ENCODE measurements at regions not wholly inside any gene's neighbourhood (a gene's known extent, or its start where the extent isn't known, plus 50 kb on each side); places are given as distances from the start of the nearest gene placed in this dataset.

GRCh38 chr6:168883410-168884049 is 370.1 kb downstream of the THBS2 start:
- Histone ChIP-seq H3K9me2 (no peaks in the 10 kb centered on the region), H3K9me3 (no peaks in the 10 kb centered on the region), H3K9ac (no peak overlapping the region), H3K4me3 (ENCODE audit: low read depth in 2 of 2, low read length in 1 of 2) (no peak overlapping the region), H3F3A (replicated peaks; ENCODE audit: insufficient read depth) (no peaks in the 10 kb centered on the region), H3K36me3 (replicated peaks in 1 of 2; ENCODE audit: control insufficient read depth in 1 of 2, insufficient read depth in 2 of 2, low read length in 1 of 2) (no peaks in the 10 kb centered on the region), H3K4me1 (ENCODE audit: control insufficient read depth in 1 of 2, insufficient read depth in 2 of 2, low read depth in 1 of 2, low read length in 1 of 2) (no peaks in the 10 kb centered on the region; a peak in 1 of 4 replicates), H3K27me3 (ENCODE audit: insufficient read depth) (no peaks in the 10 kb centered on the region), H4K20me1 (ENCODE audit: insufficient read depth) (no peaks in the 10 kb centered on the region), H3K79me2 (ENCODE audit: insufficient read depth) (no peaks in the 10 kb centered on the region), H3K27ac (ENCODE audit: low read depth in 2 of 2, low read length in 1 of 2) (no peak overlapping the region), H2AFZ (ENCODE audit: low read depth) (no peak overlapping the region), H3K4me2 (no peak overlapping the region)
- no peak for TF ChIP-seq MXI1 (IDR thresholded peaks at IDR 0.05; ENCODE audit: low read depth, low read length)
- TF ChIP-seq FOSL2 (IDR thresholded peaks at IDR 0.05; ENCODE audit: borderline replicate concordance, low read depth) = no peak
- TF ChIP-seq CHD2 (IDR thresholded peaks at IDR 0.05; ENCODE audit: low read length, partially characterized antibody) = no peak
- TF ChIP-seq, protein P1, sequence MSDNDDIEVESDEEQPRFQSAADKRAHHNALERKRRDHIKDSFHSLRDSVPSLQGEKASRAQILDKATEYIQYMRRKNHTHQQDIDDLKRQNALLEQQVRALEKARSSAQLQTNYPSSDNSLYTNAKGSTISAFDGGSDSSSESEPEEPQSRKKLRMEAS (IDR thresholded peaks at IDR 0.05; ENCODE audit: low read depth) = no peak
- TF ChIP-seq, protein P2, sequence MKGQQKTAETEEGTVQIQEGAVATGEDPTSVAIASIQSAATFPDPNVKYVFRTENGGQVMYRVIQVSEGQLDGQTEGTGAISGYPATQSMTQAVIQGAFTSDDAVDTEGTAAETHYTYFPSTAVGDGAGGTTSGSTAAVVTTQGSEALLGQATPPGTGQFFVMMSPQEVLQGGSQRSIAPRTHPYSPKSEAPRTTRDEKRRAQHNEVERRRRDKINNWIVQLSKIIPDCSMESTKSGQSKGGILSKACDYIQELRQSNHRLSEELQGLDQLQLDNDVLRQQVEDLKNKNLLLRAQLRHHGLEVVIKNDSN (IDR thresholded peaks at IDR 0.05; ENCODE audit: borderline replicate concordance, low read depth) = no peak
- no peak for TF ChIP-seq SIN3A (IDR thresholded peaks at IDR 0.05; ENCODE audit: borderline replicate concordance, low read depth, low read length)
- TF ChIP-seq SMC3 (IDR thresholded peaks at IDR 0.05; ENCODE audit: low read depth, low read length) = no peak
- 47% methylated on average over 12 of the region's 13 CpGs for WGBS (ENCODE audit: low lambda C conversion rate)
- no peak for DNase-seq
- CTCF ChIA-PET = interaction anchor here (0.6 to 6.4 kb wide), 8 partner anchors 9 to 513 kb away, joined by 3 to 44 read pairs (median 3); no protein-coding TSS in a partner anchor
- POLR2A ChIA-PET = no interaction called here

GRCh38 chr6:168880271-168880670 is 373.4 kb downstream of the THBS2 start:
- Histone ChIP-seq H3K36me3 (replicated peaks in 1 of 2; ENCODE audit: control insufficient read depth in 1 of 2, insufficient read depth in 2 of 2, low read length in 1 of 2) (no peaks in the 10 kb centered on the region), H3F3A (replicated peaks; ENCODE audit: insufficient read depth) (no peaks in the 10 kb centered on the region), H3K27ac (ENCODE audit: low read depth in 2 of 2, low read length in 1 of 2) (no peak overlapping the region), H3K27me3 (ENCODE audit: insufficient read depth) (no peaks in the 10 kb centered on the region), H2AFZ (ENCODE audit: low read depth) (no peak overlapping the region), H3K4me3 (ENCODE audit: low read depth in 2 of 2, low read length in 1 of 2) (no peak overlapping the region), H3K9ac (no peak overlapping the region), H3K9me3 (no peaks in the 10 kb centered on the region), H3K9me2 (no peaks in the 10 kb centered on the region), H3K4me1 (ENCODE audit: control insufficient read depth in 1 of 2, insufficient read depth in 2 of 2, low read depth in 1 of 2, low read length in 1 of 2) (peaks cover 0 to 9% of the 10 kb centered on the region in 2 experiments; a peak in 1 of 4 replicates), H3K79me2 (ENCODE audit: insufficient read depth) (no peaks in the 10 kb centered on the region), H4K20me1 (ENCODE audit: insufficient read depth) (no peaks in the 10 kb centered on the region), H3K4me2 (no peak overlapping the region)
- DNase-seq = no peak
- TF ChIP-seq ELF1 (IDR thresholded peaks at IDR 0.05) (no peak), EZH2phosphoT487 (IDR thresholded peaks at IDR 0.05; ENCODE audit: borderline replicate concordance, low read depth) (no peak), MEF2A (IDR thresholded peaks at IDR 0.05; ENCODE audit: borderline replicate concordance, low read depth) (no peak), YY1 (IDR thresholded peaks at IDR 0.05; ENCODE audit: low read depth) (no peak), RCOR1 (IDR thresholded peaks at IDR 0.05; ENCODE audit: low read length) (no peak), NFIC (IDR thresholded peaks at IDR 0.05; ENCODE audit: borderline replicate concordance) (no peak)
- TF ChIP-seq, protein P3, sequence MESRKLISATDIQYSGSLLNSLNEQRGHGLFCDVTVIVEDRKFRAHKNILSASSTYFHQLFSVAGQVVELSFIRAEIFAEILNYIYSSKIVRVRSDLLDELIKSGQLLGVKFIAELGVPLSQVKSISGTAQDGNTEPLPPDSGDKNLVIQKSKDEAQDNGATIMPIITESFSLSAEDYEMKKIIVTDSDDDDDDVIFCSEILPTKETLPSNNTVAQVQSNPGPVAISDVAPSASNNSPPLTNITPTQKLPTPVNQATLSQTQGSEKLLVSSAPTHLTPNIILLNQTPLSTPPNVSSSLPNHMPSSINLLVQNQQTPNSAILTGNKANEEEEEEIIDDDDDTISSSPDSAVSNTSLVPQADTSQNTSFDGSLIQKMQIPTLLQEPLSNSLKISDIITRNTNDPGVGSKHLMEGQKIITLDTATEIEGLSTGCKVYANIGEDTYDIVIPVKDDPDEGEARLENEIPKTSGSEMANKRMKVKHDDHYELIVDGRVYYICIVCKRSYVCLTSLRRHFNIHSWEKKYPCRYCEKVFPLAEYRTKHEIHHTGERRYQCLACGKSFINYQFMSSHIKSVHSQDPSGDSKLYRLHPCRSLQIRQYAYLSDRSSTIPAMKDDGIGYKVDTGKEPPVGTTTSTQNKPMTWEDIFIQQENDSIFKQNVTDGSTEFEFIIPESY (IDR thresholded peaks at IDR 0.05; ENCODE audit: borderline replicate concordance, low read depth) = no peak
- 44% methylated on average over 17 of the region's 17 CpGs for WGBS (ENCODE audit: low lambda C conversion rate)
- ChIA-PET CTCF (interaction anchor here (2.8 to 6.4 kb wide), 2 partner anchors 264 to 510 kb away, joined by 15 to 44 read pairs; no protein-coding TSS in a partner anchor), POLR2A (no interaction called here)
